ENCODE measurements at regions not wholly inside any gene's neighbourhood (a gene's known extent, or its start where the extent isn't known, plus 50 kb on each side); places are given as distances from the start of the nearest gene placed in this dataset.

- TF ChIP-seq POLR2A (IDR thresholded peaks at IDR 0.05) (no peak), CTCF (IDR thresholded peaks at IDR 0.05) (no peak)
These were observed 171.1 kb upstream of the RGS17 start for GRCh38 chr6:153302133-153302532.
